GM12878 (cell line): ENCODE measurements at regions not wholly inside any gene's neighbourhood (a gene's known extent, or its start where the extent isn't known, plus 50 kb on each side); places are given as distances from the start of the nearest gene placed in this dataset.

Experiments used
- KDM1A ChIP-seq: fragments of 200-600 bp; sonication (generic); IDR thresholded peaks from 2 replicates; pipeline ENCODE4 v1.6.1; 2016; ENCODE audit warnings: borderline replicate concordance
- MYC ChIP-seq: IDR thresholded peaks from 2 replicates; pipeline ENCODE4 v1.6.1; 2011; ENCODE audit warnings: mild to moderate bottlenecking, low read length, moderate library complexity, inconsistent platforms; ENCODE audit not compliant: insufficient read depth, insufficient replicate concordance, insufficient read length, severe bottlenecking
- POLR2A ChIP-seq: IDR thresholded peaks from 2 replicates; pipeline ENCODE4 v1.6.1; 2011; ENCODE audit warnings: low read depth, mild to moderate bottlenecking, low read length
- RAD21 ChIP-seq: IDR thresholded peaks from 2 replicates; pipeline ENCODE4 v1.6.1; 2011; ENCODE audit warnings: mild to moderate bottlenecking, low read depth, low read length, moderate library complexity; ENCODE audit not compliant: insufficient read depth
- ZNF207 ChIP-seq: fragments of 450-650 bp; IDR thresholded peaks from 2 replicates; pipeline ENCODE4 v1.6.1; 2014; ENCODE audit warnings: antibody characterized with exemption, mild to moderate bottlenecking, borderline replicate concordance
- TF ChIP-seq, protein P1 (sequence below): fragments of 450-650 bp; formaldehyde crosslinking; IDR thresholded peaks from 2 replicates; pipeline ENCODE4 v1.4.0; 2022; ENCODE audit warnings: mild to moderate bottlenecking, moderate library complexity
- TF ChIP-seq, protein P2 (sequence below): fragments of 450-650 bp; IDR thresholded peaks from 2 replicates; pipeline ENCODE4 v1.6.1; 2018; ENCODE audit warnings: mild to moderate bottlenecking, low read depth, moderate library complexity; ENCODE audit not compliant: partially characterized antibody
- TF ChIP-seq, protein P3 (sequence below), 3 experiments: IDR thresholded peaks in 2 of 3; conservative IDR thresholded peaks in 1 of 3; 2 replicates each; pipeline ENCODE4 v1.5.1; 2011; ENCODE audit warnings: low read depth in 3 of 3, low read length in 3 of 3, mild to moderate bottlenecking in 3 of 3, control low read depth in 2 of 3, moderate library complexity in 2 of 3, inconsistent platforms in 1 of 3, mixed read lengths in 1 of 3; ENCODE audit not compliant: control insufficient read depth in 2 of 3, insufficient read depth in 1 of 3; ENCODE audit errors: extremely low read depth in 1 of 3
- TF ChIP-seq, protein P4 (sequence below): fragments of 450-650 bp; IDR thresholded peaks from 2 replicates; pipeline ENCODE4 v1.6.1; 2017; ENCODE audit warnings: antibody characterized with exemption, mild to moderate bottlenecking, moderate library complexity

DNA sequence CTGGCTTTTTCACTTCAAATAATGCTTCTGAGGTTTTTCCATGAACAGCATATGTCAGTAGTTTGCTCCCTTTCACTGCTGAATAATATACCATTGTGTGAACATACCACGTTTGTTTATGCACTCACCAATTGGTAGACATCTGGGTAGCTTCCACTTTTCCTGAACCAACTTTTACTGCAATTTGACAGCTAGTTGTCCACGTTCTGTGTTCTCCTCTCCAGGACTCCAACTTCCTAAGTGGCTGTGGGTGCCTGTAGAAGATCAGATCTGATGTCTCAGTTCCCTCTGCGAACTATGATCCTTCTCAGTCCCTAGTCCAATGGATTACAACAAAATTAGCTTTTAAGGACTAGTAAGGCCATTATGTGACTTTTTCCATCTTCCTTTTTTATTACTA is 64.7 kb upstream of the PTCHD1 start:
- TF ChIP-seq ZNF207: no peak
- TF ChIP-seq, protein P1, sequence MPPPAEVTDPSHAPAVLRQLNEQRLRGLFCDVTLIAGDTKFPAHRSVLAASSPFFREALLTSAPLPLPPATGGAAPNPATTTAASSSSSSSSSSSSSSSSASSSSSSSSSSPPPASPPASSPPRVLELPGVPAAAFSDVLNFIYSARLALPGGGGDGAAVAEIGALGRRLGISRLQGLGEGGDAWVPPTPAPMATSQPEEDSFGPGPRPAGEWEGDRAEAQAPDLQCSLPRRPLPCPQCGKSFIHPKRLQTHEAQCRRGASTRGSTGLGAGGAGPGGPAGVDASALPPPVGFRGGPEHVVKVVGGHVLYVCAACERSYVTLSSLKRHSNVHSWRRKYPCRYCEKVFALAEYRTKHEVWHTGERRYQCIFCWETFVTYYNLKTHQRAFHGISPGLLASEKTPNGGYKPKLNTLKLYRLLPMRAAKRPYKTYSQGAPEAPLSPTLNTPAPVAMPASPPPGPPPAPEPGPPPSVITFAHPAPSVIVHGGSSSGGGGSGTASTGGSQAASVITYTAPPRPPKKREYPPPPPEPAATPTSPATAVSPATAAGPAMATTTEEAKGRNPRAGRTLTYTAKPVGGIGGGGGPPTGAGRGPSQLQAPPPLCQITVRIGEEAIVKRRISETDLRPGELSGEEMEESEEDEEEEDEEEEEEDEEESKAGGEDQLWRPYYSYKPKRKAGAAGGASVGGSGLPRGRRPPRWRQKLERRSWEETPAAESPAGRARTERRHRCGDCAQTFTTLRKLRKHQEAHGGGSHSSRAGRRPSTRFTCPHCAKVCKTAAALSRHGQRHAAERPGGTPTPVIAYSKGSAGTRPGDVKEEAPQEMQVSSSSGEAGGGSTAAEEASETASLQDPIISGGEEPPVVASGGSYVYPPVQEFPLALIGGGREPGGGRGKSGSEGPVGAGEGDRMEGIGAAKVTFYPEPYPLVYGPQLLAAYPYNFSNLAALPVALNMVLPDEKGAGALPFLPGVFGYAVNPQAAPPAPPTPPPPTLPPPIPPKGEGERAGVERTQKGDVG (CRISPR knock-in tag): no peak
- TF ChIP-seq, protein P2, sequence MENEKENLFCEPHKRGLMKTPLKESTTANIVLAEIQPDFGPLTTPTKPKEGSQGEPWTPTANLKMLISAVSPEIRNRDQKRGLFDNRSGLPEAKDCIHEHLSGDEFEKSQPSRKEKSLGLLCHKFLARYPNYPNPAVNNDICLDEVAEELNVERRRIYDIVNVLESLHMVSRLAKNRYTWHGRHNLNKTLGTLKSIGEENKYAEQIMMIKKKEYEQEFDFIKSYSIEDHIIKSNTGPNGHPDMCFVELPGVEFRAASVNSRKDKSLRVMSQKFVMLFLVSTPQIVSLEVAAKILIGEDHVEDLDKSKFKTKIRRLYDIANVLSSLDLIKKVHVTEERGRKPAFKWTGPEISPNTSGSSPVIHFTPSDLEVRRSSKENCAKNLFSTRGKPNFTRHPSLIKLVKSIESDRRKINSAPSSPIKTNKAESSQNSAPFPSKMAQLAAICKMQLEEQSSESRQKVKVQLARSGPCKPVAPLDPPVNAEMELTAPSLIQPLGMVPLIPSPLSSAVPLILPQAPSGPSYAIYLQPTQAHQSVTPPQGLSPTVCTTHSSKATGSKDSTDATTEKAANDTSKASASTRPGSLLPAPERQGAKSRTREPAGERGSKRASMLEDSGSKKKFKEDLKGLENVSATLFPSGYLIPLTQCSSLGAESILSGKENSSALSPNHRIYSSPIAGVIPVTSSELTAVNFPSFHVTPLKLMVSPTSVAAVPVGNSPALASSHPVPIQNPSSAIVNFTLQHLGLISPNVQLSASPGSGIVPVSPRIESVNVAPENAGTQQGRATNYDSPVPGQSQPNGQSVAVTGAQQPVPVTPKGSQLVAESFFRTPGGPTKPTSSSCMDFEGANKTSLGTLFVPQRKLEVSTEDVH: no peak
- TF ChIP-seq POLR2A: no peak
- TF ChIP-seq, protein P3, sequence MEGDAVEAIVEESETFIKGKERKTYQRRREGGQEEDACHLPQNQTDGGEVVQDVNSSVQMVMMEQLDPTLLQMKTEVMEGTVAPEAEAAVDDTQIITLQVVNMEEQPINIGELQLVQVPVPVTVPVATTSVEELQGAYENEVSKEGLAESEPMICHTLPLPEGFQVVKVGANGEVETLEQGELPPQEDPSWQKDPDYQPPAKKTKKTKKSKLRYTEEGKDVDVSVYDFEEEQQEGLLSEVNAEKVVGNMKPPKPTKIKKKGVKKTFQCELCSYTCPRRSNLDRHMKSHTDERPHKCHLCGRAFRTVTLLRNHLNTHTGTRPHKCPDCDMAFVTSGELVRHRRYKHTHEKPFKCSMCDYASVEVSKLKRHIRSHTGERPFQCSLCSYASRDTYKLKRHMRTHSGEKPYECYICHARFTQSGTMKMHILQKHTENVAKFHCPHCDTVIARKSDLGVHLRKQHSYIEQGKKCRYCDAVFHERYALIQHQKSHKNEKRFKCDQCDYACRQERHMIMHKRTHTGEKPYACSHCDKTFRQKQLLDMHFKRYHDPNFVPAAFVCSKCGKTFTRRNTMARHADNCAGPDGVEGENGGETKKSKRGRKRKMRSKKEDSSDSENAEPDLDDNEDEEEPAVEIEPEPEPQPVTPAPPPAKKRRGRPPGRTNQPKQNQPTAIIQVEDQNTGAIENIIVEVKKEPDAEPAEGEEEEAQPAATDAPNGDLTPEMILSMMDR (IDR thresholded peaks at IDR 0.05 in 2 of 3, conservative IDR thresholded peaks at IDR 0.05 in 1 of 3; ENCODE audit: control insufficient read depth in 2 of 3, extremely low read depth in 1 of 3, insufficient read depth in 1 of 3, low read depth in 3 of 3, low read length in 3 of 3): no peak
- TF ChIP-seq RAD21: no peak
- TF ChIP-seq, protein P4, sequence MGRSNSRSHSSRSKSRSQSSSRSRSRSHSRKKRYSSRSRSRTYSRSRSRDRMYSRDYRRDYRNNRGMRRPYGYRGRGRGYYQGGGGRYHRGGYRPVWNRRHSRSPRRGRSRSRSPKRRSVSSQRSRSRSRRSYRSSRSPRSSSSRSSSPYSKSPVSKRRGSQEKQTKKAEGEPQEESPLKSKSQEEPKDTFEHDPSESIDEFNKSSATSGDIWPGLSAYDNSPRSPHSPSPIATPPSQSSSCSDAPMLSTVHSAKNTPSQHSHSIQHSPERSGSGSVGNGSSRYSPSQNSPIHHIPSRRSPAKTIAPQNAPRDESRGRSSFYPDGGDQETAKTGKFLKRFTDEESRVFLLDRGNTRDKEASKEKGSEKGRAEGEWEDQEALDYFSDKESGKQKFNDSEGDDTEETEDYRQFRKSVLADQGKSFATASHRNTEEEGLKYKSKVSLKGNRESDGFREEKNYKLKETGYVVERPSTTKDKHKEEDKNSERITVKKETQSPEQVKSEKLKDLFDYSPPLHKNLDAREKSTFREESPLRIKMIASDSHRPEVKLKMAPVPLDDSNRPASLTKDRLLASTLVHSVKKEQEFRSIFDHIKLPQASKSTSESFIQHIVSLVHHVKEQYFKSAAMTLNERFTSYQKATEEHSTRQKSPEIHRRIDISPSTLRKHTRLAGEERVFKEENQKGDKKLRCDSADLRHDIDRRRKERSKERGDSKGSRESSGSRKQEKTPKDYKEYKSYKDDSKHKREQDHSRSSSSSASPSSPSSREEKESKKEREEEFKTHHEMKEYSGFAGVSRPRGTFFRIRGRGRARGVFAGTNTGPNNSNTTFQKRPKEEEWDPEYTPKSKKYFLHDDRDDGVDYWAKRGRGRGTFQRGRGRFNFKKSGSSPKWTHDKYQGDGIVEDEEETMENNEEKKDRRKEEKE: no peak
- TF ChIP-seq MYC: no peak
- no peak for TF ChIP-seq KDM1A
